ENCODE measurements at regions not wholly inside any gene's neighbourhood (a gene's known extent, or its start where the extent isn't known, plus 50 kb on each side); places are given as distances from the start of the nearest gene placed in this dataset.

DNA sequence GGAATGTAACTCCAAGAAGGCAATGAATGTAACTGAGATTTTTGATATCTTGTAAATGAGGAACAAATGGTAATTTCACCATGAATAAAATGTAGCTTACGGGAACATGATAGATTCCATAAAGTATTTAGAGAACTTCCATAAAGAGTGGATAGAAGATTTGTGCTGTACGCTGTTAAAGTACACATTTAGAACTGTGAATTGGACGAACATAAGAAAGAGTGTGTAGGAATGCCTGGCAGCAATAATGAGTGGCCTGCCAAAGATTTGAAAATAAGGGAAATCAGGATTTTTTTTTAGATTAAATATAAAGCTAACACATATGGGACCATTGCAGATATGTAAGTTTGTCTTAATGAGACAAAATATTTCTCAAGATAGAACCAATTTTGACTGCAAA, 1153.3 kb upstream of the EYS start:
- DNase-seq, result no peak

DNA sequence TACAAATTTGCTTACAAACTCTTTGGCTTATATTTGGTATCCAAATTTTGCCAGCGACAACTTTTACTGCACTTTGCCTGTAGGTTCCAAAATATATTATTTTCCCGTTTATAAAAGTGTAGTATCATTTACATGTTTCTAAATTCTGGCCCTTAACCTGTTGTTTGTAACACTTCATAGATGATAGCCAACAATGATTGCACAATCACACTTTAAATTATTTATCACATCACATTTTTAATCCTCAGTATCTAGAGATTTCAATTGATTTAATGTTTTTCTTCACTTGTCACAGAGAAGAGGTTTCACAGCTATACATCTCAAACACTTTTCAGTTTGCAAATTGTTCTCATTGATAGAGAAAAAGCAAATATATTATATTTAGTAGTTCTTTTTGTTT, 1151.2 kb upstream of the EYS start:
- DNase-seq, result no peak

- no peak for DNase-seq
These were observed 1147.0 kb upstream of the EYS start for GRCh38 chr6:66854014-66854413.

GRCh38 chr6:66851930-66852329, 1144.9 kb upstream of the EYS start:
- DNase-seq, result no peak

DNA sequence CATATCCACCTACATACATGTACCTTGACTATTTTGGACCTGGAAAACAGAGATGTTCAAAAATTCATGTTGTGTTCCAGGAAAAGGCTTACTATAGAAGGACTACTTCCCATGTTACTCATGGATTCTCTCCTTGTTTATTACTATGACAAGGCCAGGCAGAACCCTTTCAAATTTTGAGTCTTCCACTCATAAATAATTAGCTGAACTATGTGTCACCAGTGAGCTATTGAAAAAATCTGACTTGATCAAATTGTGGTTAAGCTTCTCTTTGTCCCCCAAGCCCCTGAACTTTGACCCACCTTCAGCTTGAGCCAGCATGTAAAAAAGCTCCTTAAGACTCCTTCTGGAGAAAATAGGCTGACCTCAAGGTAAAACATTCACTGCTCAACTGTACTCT, 1142.8 kb upstream of the EYS start:
- no peak for DNase-seq

- DNase-seq, result no peak
These were observed 1141.4 kb upstream of the EYS start for GRCh38 chr6:66848244-66848953.

- DNase-seq, result no peak
These were observed 1131.7 kb upstream of the EYS start for GRCh38 chr6:66838764-66839163.

DNA sequence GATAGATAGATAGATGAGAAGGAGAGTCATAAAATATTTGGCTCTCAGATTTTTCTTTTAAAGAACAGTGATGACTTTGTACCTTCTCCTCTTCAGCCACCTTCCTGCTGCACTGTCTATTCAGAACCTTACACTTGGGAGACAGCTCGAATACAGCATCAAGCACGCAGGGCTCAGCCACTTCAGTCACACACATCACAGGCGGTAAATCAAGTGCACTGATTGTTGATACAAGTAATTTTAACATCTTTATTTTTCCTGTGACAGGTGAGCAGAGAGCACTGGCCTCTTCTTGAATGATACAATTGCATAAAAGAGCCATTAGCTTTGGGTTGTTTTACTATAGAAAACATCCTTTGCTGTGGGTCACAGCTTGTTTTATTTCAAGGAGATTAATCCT, 1118.5 kb upstream of the EYS start:
- peak; percentile 34 for DNase-seq

DNA sequence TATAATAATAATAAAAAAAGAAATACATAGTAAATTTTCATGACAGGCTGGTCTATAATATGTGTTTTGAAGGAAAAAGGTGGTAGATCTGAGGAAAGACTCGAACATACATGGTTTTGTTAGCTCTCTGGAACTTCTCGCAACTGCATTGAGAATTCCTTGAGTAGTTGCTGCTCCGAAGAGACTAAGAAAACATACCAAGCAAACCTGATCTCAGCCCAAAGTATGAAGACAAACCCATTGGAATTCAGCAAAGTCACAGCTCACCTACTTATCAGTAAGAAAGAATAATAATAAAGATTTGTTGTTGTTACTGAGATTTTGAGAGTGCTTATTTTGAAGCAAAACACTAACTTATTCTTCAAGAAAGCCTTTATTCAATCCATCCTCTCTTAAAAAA, 1107.1 kb upstream of the EYS start:
- no peak for DNase-seq

DNA sequence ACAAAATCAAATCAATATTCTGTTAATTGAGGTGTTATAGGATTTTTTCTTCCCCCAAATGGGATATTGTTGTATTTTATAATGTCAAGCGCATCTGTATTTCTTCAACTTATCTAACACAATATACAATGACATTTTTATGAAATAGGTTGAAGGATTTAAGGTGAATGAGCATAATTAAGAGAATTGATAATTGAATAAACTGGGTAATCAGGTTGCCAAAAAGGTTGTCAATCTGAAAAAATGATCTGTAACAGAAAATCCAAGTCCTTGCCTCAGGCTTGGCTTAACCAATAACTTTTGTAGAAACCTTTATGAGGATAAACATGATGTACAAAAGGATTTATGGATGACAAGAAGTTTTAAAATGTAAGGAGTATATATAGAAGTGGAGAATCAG, 1101.7 kb upstream of the EYS start:
- DNase-seq, result no peak

DNA sequence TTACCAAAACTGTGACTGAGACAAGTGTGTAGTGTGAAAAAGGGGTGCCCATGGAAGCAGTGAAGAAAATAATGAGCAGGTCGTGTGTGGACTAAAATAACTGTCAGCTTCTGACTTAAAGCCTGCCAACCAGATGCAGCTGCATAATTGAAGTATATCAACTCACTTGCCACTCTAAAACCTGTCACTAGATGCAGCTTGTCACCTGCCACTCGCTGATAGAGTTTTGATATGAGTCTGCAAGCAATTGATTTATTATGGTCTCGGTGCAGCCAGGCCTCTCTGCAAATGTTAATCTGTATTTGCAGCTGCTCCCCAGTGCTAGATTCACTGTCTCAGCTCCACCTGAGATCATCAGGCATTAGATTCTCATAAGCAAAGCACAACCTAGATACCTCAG, 1090.0 kb upstream of the EYS start:
- DNase-seq, result no peak

DNA sequence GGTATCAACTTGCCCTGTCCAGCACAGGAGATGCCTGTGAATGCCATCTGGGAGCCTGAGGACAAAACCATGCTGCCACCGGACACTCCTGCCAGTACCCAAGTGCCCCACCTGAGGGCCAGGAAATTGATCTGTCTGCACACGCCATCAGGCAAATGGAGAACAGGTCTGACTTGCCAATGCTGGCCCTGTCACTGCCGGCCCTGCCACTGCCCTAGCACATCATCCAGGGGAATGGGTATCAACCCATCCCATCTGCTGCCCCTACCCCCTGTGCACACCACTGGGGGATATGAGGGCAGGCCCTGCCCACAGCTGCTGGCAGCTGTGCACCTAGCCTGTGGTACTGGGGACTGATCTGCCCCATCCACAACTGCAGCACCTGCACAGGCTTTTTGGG, 1081.6 kb upstream of the EYS start:
- no peak for DNase-seq

DNA sequence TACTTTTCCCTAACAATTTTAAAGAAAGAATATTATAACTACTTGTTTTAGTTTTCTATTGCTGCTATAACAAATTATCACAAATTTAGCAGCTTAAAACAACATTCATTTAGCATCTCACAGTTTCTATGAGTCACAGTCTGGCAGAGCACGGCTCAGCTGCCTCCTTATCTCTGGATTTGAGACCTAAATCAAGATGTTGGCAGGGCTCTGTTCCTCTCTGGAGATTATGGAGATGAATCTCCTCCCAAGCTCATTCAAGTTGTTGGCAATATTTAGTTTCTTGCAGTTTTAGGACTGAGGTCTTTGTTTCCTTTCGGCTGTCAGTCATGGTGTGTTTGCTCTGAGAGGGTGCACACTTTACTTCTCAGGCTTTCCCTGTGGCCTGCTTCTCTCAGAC, 1065.8 kb upstream of the EYS start:
- DNase-seq, result no peak

DNA sequence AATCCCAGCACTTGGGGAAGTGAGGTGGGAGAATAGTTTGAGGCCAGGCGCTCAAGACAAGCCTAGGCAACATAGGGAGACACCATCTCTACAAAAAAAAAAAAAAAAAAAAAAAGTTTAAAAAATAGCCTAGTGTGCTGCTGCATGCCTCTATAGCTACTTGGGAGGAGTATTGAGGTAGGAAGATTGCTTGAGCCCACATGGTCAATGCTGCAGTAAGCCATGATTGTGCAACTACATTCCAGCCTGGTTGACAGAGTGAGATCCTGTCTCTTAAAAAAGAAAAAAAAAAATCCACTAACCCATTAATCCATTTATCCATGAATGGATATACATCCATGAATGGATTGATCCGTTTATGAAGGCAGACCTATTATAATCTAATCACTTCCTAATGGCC, 1064.6 kb upstream of the EYS start:
- DNase-seq, result no peak

- no peak for DNase-seq
These were observed 1044.6 kb upstream of the EYS start for GRCh38 chr6:66751630-66752029.

DNA sequence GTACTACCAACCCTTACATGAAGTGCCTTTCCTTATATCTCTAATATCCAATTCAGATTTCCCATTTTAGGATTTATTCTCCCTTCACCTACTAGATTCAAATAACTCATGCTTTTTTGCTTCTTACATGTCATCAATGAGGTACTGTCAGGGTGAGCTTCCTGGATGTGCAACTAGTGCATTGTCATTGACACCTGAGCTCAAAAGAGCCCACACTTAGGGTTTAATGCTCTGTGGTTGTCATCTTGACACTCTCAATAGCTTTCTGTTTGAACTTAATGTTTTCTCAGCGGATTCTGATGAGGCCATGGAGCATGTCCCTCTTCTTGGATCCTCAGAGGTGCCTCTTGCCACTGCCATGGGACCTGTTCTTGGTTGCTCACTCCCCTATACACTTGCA, 1033.3 kb upstream of the EYS start:
- DNase-seq, result no peak

- DNase-seq, result no peak
These were observed 1028.3 kb upstream of the EYS start for GRCh38 chr6:66735106-66735890.

DNA sequence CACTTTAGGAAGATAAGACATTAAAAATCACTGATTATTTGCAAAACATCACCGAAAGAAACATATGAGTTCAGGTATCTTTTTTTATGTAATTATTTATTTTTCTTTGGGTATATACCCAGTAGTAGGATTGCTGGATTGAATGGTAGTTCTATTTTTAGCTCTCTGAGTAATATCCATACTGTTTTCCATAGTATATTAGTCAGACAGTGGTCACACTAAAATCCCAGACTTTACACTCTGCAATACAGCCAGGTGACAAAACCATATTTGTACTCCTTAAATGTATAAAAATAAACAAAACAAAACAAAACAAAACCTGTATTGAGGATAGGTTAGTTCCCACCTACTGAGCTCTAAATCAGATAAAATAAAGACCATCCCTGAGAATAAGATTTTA, 1024.3 kb upstream of the EYS start:
- DNase-seq, result no peak

DNA sequence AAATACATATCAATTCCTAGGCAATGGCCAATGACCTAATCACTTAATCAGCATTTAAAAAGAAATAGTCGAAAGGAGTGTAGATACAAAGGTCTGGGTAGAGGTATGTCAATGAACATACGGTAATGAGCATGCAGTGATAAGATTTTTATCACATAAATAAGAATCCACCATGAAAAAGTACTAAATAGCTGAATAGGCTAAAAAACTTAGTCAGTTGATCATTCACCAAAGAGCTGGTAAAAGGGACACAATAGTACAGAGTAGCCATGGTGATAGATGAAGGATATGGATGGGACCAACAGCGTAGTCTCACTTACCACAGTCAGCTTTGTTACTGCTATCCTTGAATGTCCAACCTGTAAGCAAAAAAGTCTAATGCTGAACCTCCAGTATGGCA, 1018.6 kb upstream of the EYS start:
- DNase-seq, result no peak

DNA sequence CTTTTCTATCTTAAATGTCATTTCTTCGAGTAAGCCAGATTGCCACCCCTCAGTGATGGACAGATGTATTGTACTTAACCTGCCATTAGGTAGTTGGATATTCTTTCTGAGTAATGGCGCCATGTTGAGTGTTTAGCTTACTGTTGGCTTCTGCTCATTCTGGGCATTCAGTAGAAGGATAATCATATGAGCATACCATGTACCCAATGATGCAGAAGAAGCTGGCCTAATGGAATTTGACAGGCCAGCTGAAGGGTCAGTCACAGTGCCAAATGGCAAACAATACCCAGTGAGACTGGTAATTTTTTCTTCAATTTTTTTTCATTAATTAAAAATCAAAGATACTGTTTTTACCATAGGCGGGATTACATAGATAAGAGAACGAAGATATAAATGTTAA, 1010.8 kb upstream of the EYS start:
- DNase-seq, result no peak

DNA sequence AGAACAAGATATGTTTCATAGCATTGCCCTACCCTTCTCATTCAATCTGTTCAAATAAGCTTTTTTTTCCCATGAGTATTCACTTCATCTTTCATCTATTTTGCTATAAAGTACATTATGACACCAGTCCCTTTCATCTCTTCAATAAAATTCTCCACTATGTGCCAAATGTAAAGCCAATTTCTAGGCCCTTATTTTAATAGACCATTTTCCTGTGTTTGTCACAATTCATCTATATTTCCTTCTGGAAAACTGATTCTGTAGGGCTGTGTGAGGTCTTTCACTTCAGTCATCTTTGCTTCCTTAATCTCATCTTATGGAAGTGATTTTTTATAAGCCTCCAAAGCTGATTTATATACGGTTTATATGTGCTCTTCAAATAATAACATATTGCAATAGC, 992.4 kb upstream of the EYS start:
- no peak for DNase-seq

DNA sequence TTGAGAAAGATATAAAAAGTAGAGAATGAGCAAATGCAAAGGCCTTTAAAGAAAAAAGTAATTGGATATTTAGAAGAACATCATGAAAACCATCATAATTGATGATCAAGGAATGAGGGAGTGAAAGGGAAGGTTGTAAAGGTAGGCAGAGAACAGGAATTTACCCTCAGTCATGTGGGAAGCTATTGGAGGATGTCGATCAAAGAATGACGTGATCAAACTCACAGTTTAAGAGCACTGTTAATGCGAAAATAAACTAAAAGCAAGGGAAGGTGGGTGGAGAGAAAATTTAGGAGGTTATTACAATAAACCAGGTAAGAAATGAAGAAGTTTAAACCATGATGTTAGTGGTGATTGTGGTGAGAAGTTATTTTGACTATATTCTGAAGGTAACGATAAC, 982.6 kb upstream of the EYS start:
- DNase-seq, result no peak

DNA sequence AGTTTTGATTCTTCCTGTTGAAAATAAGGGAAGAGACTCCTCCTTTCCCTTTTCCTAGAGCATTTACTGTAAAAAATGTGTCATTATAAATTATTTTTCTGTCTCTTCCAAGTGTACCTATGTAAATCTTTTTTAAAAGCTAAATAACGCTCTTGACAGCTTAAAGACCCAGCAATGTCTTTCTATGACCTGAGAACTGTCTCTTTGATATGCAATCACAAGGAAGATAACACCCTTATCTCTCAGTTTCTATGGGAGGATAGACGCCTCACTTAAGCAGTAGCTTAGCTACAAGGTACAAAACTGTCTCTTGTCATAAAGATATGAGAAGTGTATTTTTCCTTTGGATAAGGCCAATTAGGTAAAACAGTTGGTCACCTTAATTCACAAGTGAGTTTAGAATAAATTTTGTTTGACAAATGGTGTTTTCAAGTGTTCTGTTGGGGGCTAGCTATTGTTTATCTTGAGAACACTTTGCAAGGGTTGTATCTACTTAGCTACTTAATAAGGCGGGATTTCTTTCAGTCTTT, 980.6 kb upstream of the EYS start:
- no peak for DNase-seq

GRCh38 chr6:66675906-66676305, 968.9 kb upstream of the EYS start:
- DNase-seq, result no peak

DNA sequence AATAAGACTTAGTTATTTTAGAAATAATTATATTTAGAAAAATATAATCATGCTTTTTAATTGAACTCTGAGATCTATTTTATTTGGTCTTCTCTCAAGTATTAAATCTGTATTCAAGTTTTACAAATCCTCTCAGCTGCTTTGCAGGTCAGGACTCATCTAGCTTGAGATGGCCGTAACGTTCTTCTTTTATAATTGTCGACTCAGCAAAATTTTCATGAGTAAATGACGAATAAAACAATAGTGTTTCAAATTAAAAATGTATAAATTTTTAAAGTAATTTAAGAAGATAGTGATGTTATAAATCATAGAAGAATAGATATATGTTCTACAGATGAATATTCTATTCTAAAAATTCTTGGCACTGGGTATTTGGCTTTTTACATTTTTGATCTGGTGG, 957.1 kb upstream of the EYS start:
- DNase-seq, result no peak

Data from NCI-H524 treated with DMSO at 0.1 percent for 48 hours (cell line).